Adrenal gland (tissue), 9 donors: ENCODE measurements at regions not wholly inside any gene's neighbourhood (a gene's known extent, or its start where the extent isn't known, plus 50 kb on each side); places are given as distances from the start of the nearest gene placed in this dataset.

ENCODE experiments used
- DNase-seq, 7 donors: peaks; one replicate each; pipeline ENCODE4 v3.0.0-alpha.2; 2019 to 2020
- H3K27ac ChIP-seq, 5 donors: fragments of 200-600 bp; sonication (generic) in 4 of 5; 1 replicate in 3 of 5; 2 replicates in 2 of 5; pipeline versions ENCODE4 v1.5.1 to v1.8.0; 2016 to 2020; ENCODE audit warnings: mild to moderate bottlenecking in 1 of 5
- H3K27me3 ChIP-seq: fragments of 200-600 bp; 2 replicates; pipeline ENCODE4 v1.8.0; 2021
- H3K36me3 ChIP-seq, 2 donors: fragments of 200-600 bp; replicated peaks in 1 of 2; 1 replicate in 1 of 2; 2 replicates in 1 of 2; pipeline versions ENCODE4 v1.5.1 to v1.8.0; 2018 to 2022
- H3K4me1 ChIP-seq, 2 donors: fragments of 200-600 bp; replicated peaks in 1 of 2; 1 replicate in 1 of 2; 2 replicates in 1 of 2; pipeline versions ENCODE4 v1.5.1 to v1.8.0; 2018 to 2021
- H3K4me3 ChIP-seq, 4 donors: fragments of 200-600 bp; sonication (generic) in 3 of 4; one replicate each; pipeline ENCODE4 v1.5.1; 2016 to 2018
- H3K9me3 ChIP-seq, 3 donors: fragments of 200-600 bp; sonication (generic) in 1 of 3; replicated peaks in 1 of 3; 1 replicate in 2 of 3; 2 replicates in 1 of 3; pipeline versions ENCODE4 v1.5.1 to v1.8.0; 2016 to 2021
- CTCF ChIP-seq, 6 experiments: fragments of 450-650 bp in 4 of 6; fragments of 200-600 bp in 2 of 6; sonication (generic) in 1 of 6; IDR thresholded peaks; 1 replicate in 5 of 6; 2 replicates in 1 of 6; pipeline versions ENCODE4 v1.5.1 to v1.8.0; 2016 to 2021; ENCODE audit warnings: antibody characterized with exemption in 6 of 6, mild to moderate bottlenecking in 2 of 6, moderate library complexity in 1 of 6
- POLR2A ChIP-seq, 2 donors: fragments of 450-650 bp; IDR thresholded peaks; one replicate each; pipeline ENCODE4 v1.6.1; 2017; ENCODE audit warnings: antibody characterized with exemption in 2 of 2, mild to moderate bottlenecking in 2 of 2, moderate library complexity in 1 of 2
- WGBS, 4 donors: extraction: QIAGEN DNeasy Blood & Tissue Kit in 2 of 4; methylation state at CpG; one replicate each; pipeline versions ENCODE4 v1.1.5 to v1.1.7; 2013 to 2017; 5-methylcytosine and 5-hydroxymethylcytosine counted together
- intact Hi-C, 2 donors: fragments of 100-400 bp; cut with DNase I; formaldehyde crosslinking; loops; one replicate each; pipeline versions ENCODE4 v1.14.1 to v1.15.0; 2022 to 2023
- donor health status: healthy with polysubstance abuse.
- donor health status: Bipolar disorder and iron deficiency.
- donor health status: DM: yes; HTN: yes; CAD: no.
- donor health status: DM: no; HTN: no; CAD: no.
- donor health status: DM: no; HTN: no; CAD: no.

- intact Hi-C loops = no loop called here
- H3K27ac ChIP-seq = no peak overlapping the region
- no peaks in the 10 kb centered on the region for H3K27me3 ChIP-seq
- no peaks in the 10 kb centered on the region for H3K9me3 ChIP-seq
- no peak for TF ChIP-seq CTCF (IDR thresholded peaks at IDR 0.05)
- no peak for TF ChIP-seq POLR2A (IDR thresholded peaks at IDR 0.05)
- no peak for DNase-seq
- no peak overlapping the region for H3K4me3 ChIP-seq
- WGBS, 4 donors = 60 to 78% (median 66%) methylated on average over 3 of the region's 3 CpGs
- no peaks in the 10 kb centered on the region for H3K36me3 ChIP-seq
- peaks cover 0 to 11% of the 10 kb centered on the region in 2 donors for H3K4me1 ChIP-seq
These were observed 54.1 kb upstream of the IER3 start for GRCh38 chr6:30798494-30798893.

GRCh38 chr6:30795549-30796293, 51.4 kb upstream of the IER3 start:
- intact Hi-C loops = no loop called here
- H3K27ac ChIP-seq = no peak overlapping the region

More at GRCh38 chr6:30795549-30796293, 51.4 kb upstream of the IER3 start:
- 82 to 97% (median 89%) methylated on average over 3 of the region's 3 CpGs for WGBS, 4 donors
- no peak for TF ChIP-seq CTCF (IDR thresholded peaks at IDR 0.05)
- TF ChIP-seq POLR2A (IDR thresholded peaks at IDR 0.05) = no peak
- Histone ChIP-seq H3K27me3 (no peaks in the 10 kb centered on the region), H3K36me3 (no peaks in the 10 kb centered on the region), H3K4me1 (peaks cover 0 to 14% of the 10 kb centered on the region in 2 donors), H3K9me3 (no peaks in the 10 kb centered on the region), H3K4me3 (no peak overlapping the region)
- DNase-seq = no peak
